ENCODE measurements at regions not wholly inside any gene's neighbourhood (a gene's known extent, or its start where the extent isn't known, plus 50 kb on each side); places are given as distances from the start of the nearest gene placed in this dataset.

- Histone ChIP-seq H3K9ac (ENCODE audit: low read depth in 1 of 2, low read length in 2 of 2) (no peak overlapping the region), H3K27me3 (ENCODE audit: control insufficient read depth in 4 of 4, insufficient read depth in 4 of 4, low read length in 3 of 4) (no peaks in the 10 kb centered on the region), H3K27ac (ENCODE audit: low read depth in 1 of 2, low read length in 2 of 2) (no peak overlapping the region), H3K4me3 (ENCODE audit: low read depth in 1 of 3, low read length in 3 of 3) (no peak overlapping the region), H3K9me3 (ENCODE audit: control insufficient read depth in 4 of 4, low read length in 3 of 4) (no peaks in the 10 kb centered on the region), H3K4me1 (ENCODE audit: control insufficient read depth in 4 of 4, insufficient read depth in 4 of 4, low read length in 3 of 4) (no peaks in the 10 kb centered on the region), H3K36me3 (ENCODE audit: control insufficient read depth in 4 of 4, insufficient read depth in 3 of 4, low read depth in 1 of 4, low read length in 3 of 4) (no peaks in the 10 kb centered on the region)
- WGBS: 49% methylated on average over 1 of the region's 1 CpG
- DNase-seq (ENCODE audit: low spot score): no peak
- TF ChIP-seq EGR1 (IDR thresholded peaks at IDR 0.05; ENCODE audit: low read depth in 2 of 2): no peak
- TF ChIP-seq ATF3 (IDR thresholded peaks at IDR 0.05): no peak
- no peak for TF ChIP-seq FOXA1 (IDR thresholded peaks at IDR 0.05)
- TF ChIP-seq TAF1 (conservative IDR thresholded peaks at IDR 0.05): no peak
- TF ChIP-seq RAD21 (IDR thresholded peaks at IDR 0.05): no peak
Observed at GRCh38 chr11:81602508-81602907, 1131.2 kb downstream of the FAM181B start.

- 59% methylated on average over 2 of the region's 2 CpGs for WGBS
- H3K27ac ChIP-seq (ENCODE audit: low read depth in 1 of 2, low read length in 2 of 2): no peak overlapping the region
- TF ChIP-seq MAX (IDR thresholded peaks at IDR 0.05) (no peak), NR2F2 (IDR thresholded peaks at IDR 0.05) (no peak), JUND (IDR thresholded peaks at IDR 0.05) (no peak), FOXA1 (IDR thresholded peaks at IDR 0.05) (no peak), ZBTB33 (IDR thresholded peaks at IDR 0.05) (no peak), SP1 (IDR thresholded peaks at IDR 0.05) (no peak), HNF4G (IDR thresholded peaks at IDR 0.05) (no peak), TAF1 (conservative IDR thresholded peaks at IDR 0.05) (no peak), RXRA (IDR thresholded peaks at IDR 0.05) (no peak), RAD21 (IDR thresholded peaks at IDR 0.05) (no peak), ATF3 (IDR thresholded peaks at IDR 0.05) (no peak), REST (IDR thresholded peaks at IDR 0.05) (no peak), EGR1 (IDR thresholded peaks at IDR 0.05; ENCODE audit: low read depth in 2 of 2) (no peak), FOXA2 (IDR thresholded peaks at IDR 0.05) (no peak), YY1 (IDR thresholded peaks at IDR 0.05) (no peak), CTCF (IDR thresholded peaks at IDR 0.05; ENCODE audit: low read depth, low read length, missing input control) (no peak), HNF4A (conservative IDR thresholded peaks at IDR 0.05) (no peak), GABPA (IDR thresholded peaks at IDR 0.05 in 1 of 2, conservative IDR thresholded peaks at IDR 0.05 in 1 of 2) (no peak)
- H3K4me3 ChIP-seq (ENCODE audit: low read depth in 1 of 3, low read length in 3 of 3): no peak overlapping the region
- H3K36me3 ChIP-seq (ENCODE audit: control insufficient read depth in 4 of 4, insufficient read depth in 3 of 4, low read depth in 1 of 4, low read length in 3 of 4): no peaks in the 10 kb centered on the region
- H3K9ac ChIP-seq (ENCODE audit: low read depth in 1 of 2, low read length in 2 of 2): no peak overlapping the region
- H3K27me3 ChIP-seq (ENCODE audit: control insufficient read depth in 4 of 4, insufficient read depth in 4 of 4, low read length in 3 of 4): no peaks in the 10 kb centered on the region
- H3K4me1 ChIP-seq (ENCODE audit: control insufficient read depth in 4 of 4, insufficient read depth in 4 of 4, low read length in 3 of 4): no peaks in the 10 kb centered on the region
- no peaks in the 10 kb centered on the region for H3K9me3 ChIP-seq (ENCODE audit: control insufficient read depth in 4 of 4, low read length in 3 of 4)
- no peak for DNase-seq (ENCODE audit: low spot score)
Observed at GRCh38 chr11:81596704-81597103, 1137.0 kb downstream of the FAM181B start.

Data from liver (tissue), 8 donors.